Activated T-helper 2 cell treated with anti-CD3 and anti-CD28 coated beads, Interferon-gamma antibody, Interleukin-2, Interleukin-4, amounts not matched to agents 10 μg/mL and 5 μg/mL and 100 μg/mL, durations not matched to agents 14 hours and 24 hours and 36 hours (primary cell): ENCODE measurements at regions not wholly inside any gene's neighbourhood (a gene's known extent, or its start where the extent isn't known, plus 50 kb on each side); places are given as distances from the start of the nearest gene placed in this dataset.
"Not testable (repeated sequence)": the region's sequence is repeated elsewhere in the genome, so short reads cannot be mapped to it uniquely, and the experiment has no call there.

ENCODE experiments used
- DNase-seq: peaks from one replicate; pipeline ENCODE4 v3.0.0; 2021; ENCODE audit warnings: low spot score
- H3K27ac Mint-ChIP-seq: one replicate; pipeline ENCODE4 v1.8.0; 2021; ENCODE audit warnings: mixed read lengths
- H3K27me3 Mint-ChIP-seq: one replicate; pipeline ENCODE4 v1.8.0; 2021; ENCODE audit warnings: low read depth, mixed read lengths
- H3K36me3 Mint-ChIP-seq: one replicate; pipeline ENCODE4 v1.8.0; 2021; ENCODE audit warnings: low read depth, mixed read lengths
- H3K4me1 Mint-ChIP-seq: one replicate; pipeline ENCODE4 v1.8.0; 2021; ENCODE audit warnings: low read depth, mixed read lengths
- H3K4me3 Mint-ChIP-seq: one replicate; pipeline ENCODE4 v1.8.0; 2021; ENCODE audit warnings: low read depth, mild to moderate bottlenecking, moderate library complexity, mixed read lengths
- H3K9me3 Mint-ChIP-seq: one replicate; pipeline ENCODE4 v1.8.0; 2021; ENCODE audit warnings: mixed read lengths
- intact Hi-C: fragments of 100-400 bp; cut with micrococcal nuclease; formaldehyde crosslinking; loops from one replicate; pipeline ENCODE4 v1.15.1; 2023

DNA sequence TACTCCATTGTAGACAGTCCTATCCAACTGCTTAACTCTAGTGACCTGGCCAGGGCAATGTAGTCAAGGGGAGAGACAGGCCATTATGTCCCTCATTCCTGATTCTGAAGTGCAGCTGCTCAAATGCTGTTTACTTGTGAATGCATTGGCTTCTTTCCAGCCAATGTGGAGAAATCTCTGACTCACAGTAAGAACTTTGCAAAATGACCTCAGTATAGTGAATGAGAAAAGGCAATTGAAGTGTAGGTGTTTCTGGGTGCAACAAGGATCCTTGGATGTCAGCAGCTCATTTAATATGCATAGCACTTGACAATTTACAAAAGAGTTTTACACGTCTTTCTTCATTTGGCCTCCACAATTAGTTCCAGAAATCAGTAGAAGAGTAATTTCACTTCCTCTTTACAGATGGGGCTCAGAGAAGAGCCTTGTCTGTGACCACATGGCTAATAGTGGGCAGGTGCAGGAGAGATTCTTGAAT is 367.2 kb downstream of the OSTF1 start:
- no peaks in the 10 kb centered on the region for H3K36me3 Mint-ChIP-seq
- H3K27ac Mint-ChIP-seq = no peak overlapping the region
- no peaks in the 10 kb centered on the region for H3K27me3 Mint-ChIP-seq
- H3K4me1 Mint-ChIP-seq = no peaks in the 10 kb centered on the region
- no peaks in the 10 kb centered on the region for H3K9me3 Mint-ChIP-seq
- H3K4me3 Mint-ChIP-seq = no peak overlapping the region
- DNase-seq = no peak
- intact Hi-C loops = no loop called here

DNA sequence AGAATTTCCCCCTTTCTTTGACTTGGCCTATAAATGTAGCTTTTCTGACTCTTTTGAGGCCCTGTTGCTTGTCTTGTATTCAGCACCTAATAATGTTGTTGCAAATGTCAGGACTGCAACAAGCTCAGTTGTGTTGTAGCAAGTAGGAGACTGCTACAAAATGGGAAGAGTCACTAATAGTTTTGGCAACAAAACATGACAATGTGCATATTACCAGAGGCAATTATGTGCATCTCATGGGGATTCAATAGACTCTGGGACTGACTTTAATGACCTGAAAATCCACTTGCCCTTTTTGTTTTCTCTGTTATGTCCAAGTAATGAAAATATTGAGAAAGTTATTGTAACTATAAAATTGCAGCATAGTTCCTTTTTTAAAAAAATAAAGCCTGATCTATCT is 368.4 kb downstream of the OSTF1 start:
- no peak overlapping the region for H3K27ac Mint-ChIP-seq
- no peak for DNase-seq
- H3K9me3 Mint-ChIP-seq = no peaks in the 10 kb centered on the region
- H3K36me3 Mint-ChIP-seq = no peaks in the 10 kb centered on the region
- no peaks in the 10 kb centered on the region for H3K4me1 Mint-ChIP-seq
- H3K27me3 Mint-ChIP-seq = no peaks in the 10 kb centered on the region
- no peak overlapping the region for H3K4me3 Mint-ChIP-seq
- intact Hi-C loops = no loop called here

DNA sequence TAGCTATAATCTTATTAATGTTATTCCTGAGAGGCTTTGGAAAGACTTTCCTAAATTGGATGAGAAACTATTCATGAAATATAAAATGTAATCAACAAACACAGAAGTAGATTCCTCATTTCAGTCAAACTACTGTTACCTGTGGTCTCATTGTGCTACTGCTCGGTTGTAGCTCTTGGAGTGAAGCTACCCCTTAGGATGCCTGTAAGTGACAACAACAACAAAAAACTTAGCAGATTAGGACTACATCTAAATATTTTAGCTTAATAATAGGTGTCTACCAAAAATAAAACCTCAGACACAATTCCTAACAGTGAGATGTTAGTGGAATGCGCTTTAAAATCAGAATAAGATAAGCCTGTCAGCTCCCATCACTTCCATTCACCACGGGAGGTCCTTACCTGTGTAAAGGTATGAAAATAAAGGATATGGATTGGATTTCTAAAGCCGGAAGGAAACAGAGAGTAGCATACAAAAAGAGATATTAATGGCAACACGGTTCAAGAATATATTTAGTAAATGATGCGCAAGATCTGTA is 369.2 kb downstream of the OSTF1 start:
- no peak overlapping the region for H3K4me3 Mint-ChIP-seq
- no peak overlapping the region for H3K27ac Mint-ChIP-seq
- H3K4me1 Mint-ChIP-seq = no peaks in the 10 kb centered on the region
- no peak for DNase-seq
- no peaks in the 10 kb centered on the region for H3K36me3 Mint-ChIP-seq
- no peaks in the 10 kb centered on the region for H3K27me3 Mint-ChIP-seq
- H3K9me3 Mint-ChIP-seq = no peaks in the 10 kb centered on the region
- intact Hi-C loops = no loop called here

DNA sequence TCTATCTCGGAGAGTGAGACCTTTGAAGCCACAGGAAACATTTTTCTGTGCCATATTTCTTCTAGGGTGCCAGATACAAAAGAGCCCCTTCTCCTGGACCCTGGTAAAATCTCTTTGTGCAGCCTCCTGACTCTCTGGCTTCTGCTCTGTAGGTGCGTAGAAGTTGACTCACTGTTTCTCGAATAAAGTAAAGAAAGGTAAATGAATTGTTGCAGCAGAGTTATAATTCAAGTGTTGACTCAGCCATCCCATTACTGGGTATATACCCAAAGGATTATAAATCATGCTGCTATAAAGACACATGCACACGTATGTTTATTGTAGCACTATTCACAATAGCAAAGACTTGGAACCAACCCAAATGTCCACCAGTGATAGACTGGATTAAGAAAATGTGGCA is 371.0 kb downstream of the OSTF1 start:
- DNase-seq, H3K27ac Mint-ChIP-seq, H3K4me3 Mint-ChIP-seq, H3K9me3 Mint-ChIP-seq, H3K36me3 Mint-ChIP-seq, H3K27me3 Mint-ChIP-seq, intact Hi-C loops, H3K4me1 Mint-ChIP-seq: not testable (repeated sequence)

DNA sequence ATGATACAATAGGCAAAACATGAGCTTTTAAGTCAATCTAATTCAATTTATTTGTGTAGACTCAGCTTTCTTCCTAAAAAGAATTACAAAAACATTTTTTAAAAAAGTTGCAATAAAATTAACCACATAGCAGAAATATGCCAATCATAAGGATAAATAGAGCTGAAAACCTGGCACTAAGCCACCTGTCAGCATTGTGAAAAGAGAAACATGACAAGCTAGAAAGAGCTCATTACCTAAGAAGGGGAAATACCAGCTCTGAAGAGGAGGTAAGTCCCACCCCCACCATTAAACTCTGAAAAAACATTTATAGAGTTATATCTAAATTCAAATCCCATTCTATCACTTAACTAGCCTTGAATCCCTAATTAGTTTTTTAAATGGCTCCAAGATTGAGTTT is 372.9 kb downstream of the OSTF1 start:
- no peak overlapping the region for H3K27ac Mint-ChIP-seq
- no peaks in the 10 kb centered on the region for H3K27me3 Mint-ChIP-seq
- H3K9me3 Mint-ChIP-seq = no peaks in the 10 kb centered on the region
- H3K36me3 Mint-ChIP-seq = no peaks in the 10 kb centered on the region
- intact Hi-C loops = no loop called here
- no peak for DNase-seq
- H3K4me3 Mint-ChIP-seq = no peak overlapping the region
- no peaks in the 10 kb centered on the region for H3K4me1 Mint-ChIP-seq

DNA sequence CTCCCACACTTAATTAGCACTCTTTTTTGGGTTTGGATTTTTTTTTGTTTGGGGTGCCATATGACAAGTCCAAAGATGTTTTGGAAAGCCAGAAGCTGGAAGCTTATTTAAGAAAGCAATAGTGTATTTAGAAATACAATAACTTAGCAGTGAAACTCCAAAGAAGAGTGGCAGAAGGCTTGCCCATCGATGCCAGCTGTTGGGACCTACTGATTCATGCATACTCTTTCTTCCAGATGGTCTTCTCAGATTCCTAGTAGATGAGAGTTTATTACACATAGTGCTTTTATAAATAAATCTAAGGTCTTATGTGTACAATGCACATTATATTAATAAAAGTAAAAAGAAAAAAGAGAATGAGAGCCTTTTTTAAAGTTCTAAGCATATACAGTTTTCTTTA is 374.6 kb downstream of the OSTF1 start:
- no peaks in the 10 kb centered on the region for H3K4me1 Mint-ChIP-seq
- DNase-seq = no peak
- no peak overlapping the region for H3K4me3 Mint-ChIP-seq
- H3K36me3 Mint-ChIP-seq = no peaks in the 10 kb centered on the region
- H3K27me3 Mint-ChIP-seq = no peaks in the 10 kb centered on the region
- intact Hi-C loops = no loop called here
- H3K9me3 Mint-ChIP-seq = no peaks in the 10 kb centered on the region
- H3K27ac Mint-ChIP-seq = no peak overlapping the region

DNA sequence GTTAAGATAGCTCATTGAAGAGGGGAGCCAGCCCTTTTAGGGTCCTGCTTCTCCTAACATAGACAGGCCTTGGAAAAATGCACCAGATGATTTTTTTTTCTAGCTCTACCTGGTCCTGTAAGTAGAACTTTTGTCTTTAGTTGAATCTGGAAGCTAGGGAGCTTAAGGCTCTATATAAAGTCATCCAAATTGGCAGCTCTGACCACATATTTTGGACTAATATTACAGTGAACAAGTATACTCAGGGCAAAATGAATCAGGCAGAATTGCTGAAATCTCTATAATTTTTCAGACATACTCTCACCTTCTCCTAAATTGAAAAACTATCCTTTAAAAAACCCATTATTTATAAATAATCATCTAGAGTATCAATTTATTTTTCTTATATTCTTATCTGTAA is 375.6 kb downstream of the OSTF1 start:
- no peak for DNase-seq
- Mint-ChIP-seq H3K4me1 (no peaks in the 10 kb centered on the region), H3K36me3 (no peaks in the 10 kb centered on the region), H3K27me3 (no peaks in the 10 kb centered on the region), H3K4me3 (no peak overlapping the region), H3K27ac (no peak overlapping the region), H3K9me3 (no peaks in the 10 kb centered on the region)
- intact Hi-C loops = no loop called here

DNA sequence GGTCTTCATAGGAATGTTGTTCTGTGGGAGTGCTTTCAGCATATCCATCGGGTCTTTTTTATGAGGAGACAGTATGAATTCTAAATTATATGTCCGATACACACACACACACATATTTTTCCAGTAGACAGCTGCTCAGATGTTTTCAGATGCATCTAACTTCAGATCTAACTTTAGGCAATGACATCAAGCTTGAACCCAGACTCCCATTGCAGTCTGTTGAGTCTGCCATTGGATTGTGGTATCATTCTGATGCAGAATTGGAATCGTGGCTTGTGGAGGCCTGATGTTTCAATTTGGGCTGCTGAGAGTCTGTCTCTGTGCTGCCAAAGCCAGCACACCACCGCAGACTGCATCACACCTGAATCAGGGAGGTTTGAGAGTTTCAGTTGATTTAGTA is 376.4 kb downstream of the OSTF1 start:
- no peak overlapping the region for H3K4me3 Mint-ChIP-seq
- H3K27me3 Mint-ChIP-seq = no peaks in the 10 kb centered on the region
- intact Hi-C loops = no loop called here

DNA sequence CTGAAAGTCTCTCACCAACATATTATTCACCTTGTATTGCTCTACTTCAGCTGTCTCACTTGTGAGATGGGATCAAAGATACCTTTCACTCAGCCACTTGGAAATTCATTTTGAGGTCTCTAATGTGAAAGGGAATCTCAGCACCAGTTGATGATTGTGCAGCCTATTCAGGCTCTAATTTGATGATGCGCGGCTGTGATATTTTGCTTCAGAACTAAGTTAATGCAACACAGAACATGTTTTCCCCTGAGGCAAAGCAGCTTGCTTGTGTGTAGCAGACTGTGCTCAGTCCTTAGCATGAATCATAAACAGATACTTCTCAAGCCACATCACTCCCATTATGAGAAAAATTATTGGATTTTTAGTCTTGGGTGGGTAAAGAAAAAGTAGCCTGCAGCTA is 378.8 kb downstream of the OSTF1 start:
- H3K9me3 Mint-ChIP-seq = no peaks in the 10 kb centered on the region
- intact Hi-C loops = no loop called here
- no peaks in the 10 kb centered on the region for H3K36me3 Mint-ChIP-seq
- H3K27me3 Mint-ChIP-seq = no peaks in the 10 kb centered on the region
- no peak overlapping the region for H3K4me3 Mint-ChIP-seq
- H3K27ac Mint-ChIP-seq = no peak overlapping the region
- H3K4me1 Mint-ChIP-seq = no peaks in the 10 kb centered on the region
- DNase-seq = no peak

More for the DNA sequence above, 376.4 kb downstream of the OSTF1 start:
- Mint-ChIP-seq H3K27ac (no peak overlapping the region), H3K4me1 (no peaks in the 10 kb centered on the region), H3K36me3 (no peaks in the 10 kb centered on the region), H3K9me3 (no peaks in the 10 kb centered on the region)
- no peak for DNase-seq

DNA sequence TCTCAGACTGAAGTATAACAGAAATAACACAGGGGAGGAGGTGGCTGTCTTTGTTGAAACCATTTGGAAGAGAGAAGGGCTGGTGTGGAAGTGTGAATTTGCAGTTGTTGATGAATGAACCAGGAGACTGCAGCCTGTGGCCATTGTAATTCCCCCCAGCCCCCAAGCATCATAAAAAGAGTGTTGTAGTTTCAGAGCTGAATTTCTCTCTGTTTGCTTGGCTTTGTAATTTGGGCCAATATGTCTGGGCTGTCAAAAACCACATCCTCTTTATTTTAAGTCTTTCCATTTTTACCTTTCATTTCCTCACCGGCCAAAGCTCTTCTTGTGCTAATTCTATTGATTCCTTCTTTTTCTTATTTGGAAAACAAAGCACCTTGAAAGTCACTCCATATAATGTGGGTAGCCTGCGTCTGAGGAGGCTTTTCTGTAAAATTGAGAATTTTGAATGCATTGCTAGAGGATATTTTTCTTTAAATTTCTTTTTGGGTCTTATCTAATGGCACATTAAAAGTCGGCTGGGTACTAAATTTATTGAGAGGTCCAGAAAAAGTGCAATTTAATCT is 383.3 kb downstream of the OSTF1 start:
- H3K4me3 Mint-ChIP-seq = no peak overlapping the region
- H3K27ac Mint-ChIP-seq = no peak overlapping the region
- no peaks in the 10 kb centered on the region for H3K9me3 Mint-ChIP-seq
- intact Hi-C loops = no loop called here
- H3K4me1 Mint-ChIP-seq = no peaks in the 10 kb centered on the region
- H3K27me3 Mint-ChIP-seq = no peaks in the 10 kb centered on the region
- DNase-seq = no peak
- H3K36me3 Mint-ChIP-seq = no peaks in the 10 kb centered on the region

DNA sequence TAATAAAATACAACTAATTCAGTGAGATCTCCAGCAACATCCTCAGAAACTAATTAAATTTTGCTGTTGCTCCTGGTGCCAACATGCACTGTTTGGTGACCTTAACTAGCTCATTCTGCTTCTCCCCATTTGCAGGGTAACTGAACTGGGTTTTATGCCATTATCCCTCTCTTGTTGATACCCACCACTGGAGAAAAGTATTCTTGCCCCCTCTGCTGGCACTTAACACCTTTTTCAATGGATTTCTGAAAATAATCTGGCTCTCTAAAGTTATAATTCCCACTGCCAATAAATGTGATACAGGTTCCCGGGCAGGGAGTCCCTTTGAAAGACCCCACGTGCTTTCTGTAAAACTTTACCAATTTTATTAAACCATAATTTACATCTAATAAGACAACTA is 394.3 kb downstream of the OSTF1 start:
- Mint-ChIP-seq H3K9me3 (no peaks in the 10 kb centered on the region), H3K27ac (no peak overlapping the region), H3K4me3 (no peak overlapping the region), H3K36me3 (no peaks in the 10 kb centered on the region), H3K4me1 (no peaks in the 10 kb centered on the region), H3K27me3 (no peaks in the 10 kb centered on the region)
- intact Hi-C loops = no loop called here
- DNase-seq = no peak

DNA sequence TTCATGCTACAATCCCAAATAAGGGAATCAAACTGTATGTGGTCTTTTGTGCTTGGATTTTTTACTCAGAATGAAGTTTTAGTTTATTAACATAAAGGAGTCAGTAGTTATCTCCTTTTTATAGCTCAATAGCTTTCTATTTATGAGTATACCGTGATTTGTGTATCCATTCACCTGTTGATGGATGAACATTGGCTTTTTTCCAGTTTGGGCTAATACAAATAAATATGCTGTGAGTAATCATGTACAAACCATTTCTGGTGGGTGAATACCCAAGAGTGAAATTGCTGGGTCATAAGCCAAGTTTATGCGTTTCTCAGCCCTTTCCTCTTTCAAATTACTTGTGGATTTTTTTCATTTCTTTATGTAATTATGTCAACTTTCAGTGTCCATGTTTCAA is 395.3 kb downstream of the OSTF1 start:
- no peaks in the 10 kb centered on the region for H3K27me3 Mint-ChIP-seq

DNA sequence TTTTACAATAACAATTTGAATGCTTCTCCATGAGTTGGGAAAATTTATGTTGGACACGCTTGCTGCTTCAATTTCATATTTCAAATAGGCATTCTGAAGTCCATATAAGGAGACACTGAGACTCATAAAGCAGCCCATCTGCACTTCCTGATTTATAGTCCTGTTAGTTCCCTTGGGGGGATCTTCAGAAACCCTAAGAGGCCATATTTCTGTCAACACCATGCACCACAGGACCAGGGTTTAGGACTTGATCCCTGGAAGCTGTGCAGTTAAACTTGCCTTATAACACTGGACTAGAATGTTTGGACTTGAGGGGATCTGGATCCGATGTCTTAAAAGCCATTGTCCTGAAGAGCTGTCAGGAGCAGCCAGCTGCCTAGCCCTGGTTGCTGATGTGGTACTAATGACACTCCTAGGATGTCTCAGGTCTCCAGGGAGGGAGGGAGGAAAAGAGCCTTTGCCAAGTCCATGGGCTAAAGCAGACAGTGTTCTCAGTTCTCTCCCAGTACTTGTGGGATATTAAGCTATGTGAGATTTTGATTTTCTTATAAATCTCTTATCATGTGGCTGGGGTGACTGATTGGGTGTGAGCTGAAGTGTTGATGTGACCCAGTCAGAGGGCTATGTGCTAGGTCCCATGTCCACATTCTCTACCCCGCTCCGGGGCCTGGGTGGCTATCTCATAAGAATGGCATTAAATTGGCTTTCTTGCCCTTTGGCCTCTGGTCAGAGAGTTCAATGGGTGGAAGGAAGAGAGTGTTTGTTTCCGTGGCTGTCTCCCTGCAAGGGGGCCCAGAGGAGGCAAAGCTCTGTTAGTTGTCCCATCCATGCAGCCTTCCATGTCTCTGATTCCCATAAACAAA is 399.8 kb downstream of the OSTF1 start:
- no peak for DNase-seq
- no peak overlapping the region for H3K4me3 Mint-ChIP-seq
- intact Hi-C loops = no loop called here
- no peak overlapping the region for H3K27ac Mint-ChIP-seq
- no peaks in the 10 kb centered on the region for H3K27me3 Mint-ChIP-seq
- no peaks in the 10 kb centered on the region for H3K9me3 Mint-ChIP-seq
- no peaks in the 10 kb centered on the region for H3K36me3 Mint-ChIP-seq
- H3K4me1 Mint-ChIP-seq = no peaks in the 10 kb centered on the region

More for the DNA sequence above, 395.3 kb downstream of the OSTF1 start:
- H3K9me3 Mint-ChIP-seq = no peaks in the 10 kb centered on the region
- intact Hi-C loops = no loop called here
- H3K4me1 Mint-ChIP-seq = no peaks in the 10 kb centered on the region
- no peak for DNase-seq
- H3K27ac Mint-ChIP-seq = no peak overlapping the region
- no peak overlapping the region for H3K4me3 Mint-ChIP-seq
- H3K36me3 Mint-ChIP-seq = no peaks in the 10 kb centered on the region
